H9 (cell line): ENCODE measurements at regions not wholly inside any gene's neighbourhood (a gene's known extent, or its start where the extent isn't known, plus 50 kb on each side); places are given as distances from the start of the nearest gene placed in this dataset.

Source experiments
- DNase-seq: peaks from one replicate; pipeline ENCODE4 v3.0.0-alpha.2; 2017
- H2AFZ ChIP-seq: one replicate; pipeline ENCODE4 v1.6.1; 2013; ENCODE audit warnings: mild to moderate bottlenecking, low read length, control low read depth, moderate library complexity
- H2AK5ac ChIP-seq: 2 replicates; pipeline ENCODE4 v1.6.1; 2013; ENCODE audit warnings: low read length, control low read depth, mixed read lengths; ENCODE audit not compliant: insufficient read length
- H2BK120ac ChIP-seq: one replicate; pipeline ENCODE4 v1.6.1; 2013; ENCODE audit warnings: low read depth, mild to moderate bottlenecking, low read length, control low read depth, inconsistent platforms; ENCODE audit not compliant: poor library complexity, severe bottlenecking
- H2BK12ac ChIP-seq: 2 replicates; pipeline ENCODE4 v1.6.1; 2013; ENCODE audit warnings: low read length, control low read depth, mixed read lengths, low read depth; ENCODE audit not compliant: insufficient read length
- H2BK15ac ChIP-seq: 2 replicates; pipeline ENCODE4 v1.6.1; 2013; ENCODE audit warnings: low read depth, low read length, control low read depth
- H2BK20ac ChIP-seq: one replicate; pipeline ENCODE4 v1.6.1; 2013; ENCODE audit warnings: low read depth, mild to moderate bottlenecking, low read length, control low read depth, inconsistent platforms; ENCODE audit not compliant: poor library complexity, severe bottlenecking
- H2BK5ac ChIP-seq: 2 replicates; pipeline ENCODE4 v1.6.1; 2013; ENCODE audit warnings: low read length, control low read depth, mixed read lengths; ENCODE audit not compliant: insufficient read length
- H3K14ac ChIP-seq: 2 replicates; pipeline ENCODE4 v1.6.1; 2013; ENCODE audit warnings: low read length, control low read depth; ENCODE audit not compliant: insufficient read depth
- H3K18ac ChIP-seq: 2 replicates; pipeline ENCODE4 v1.6.1; 2013; ENCODE audit warnings: low read depth, mild to moderate bottlenecking, mixed read lengths, low read length, control low read depth; ENCODE audit not compliant: insufficient read length
- H3K23ac ChIP-seq: 2 replicates; pipeline ENCODE4 v1.6.1; 2013; ENCODE audit warnings: low read length, control low read depth, mixed read lengths, low read depth; ENCODE audit not compliant: insufficient read length
- H3K23me2 ChIP-seq: 2 replicates; pipeline ENCODE4 v1.6.1; 2013; ENCODE audit warnings: low read depth, mild to moderate bottlenecking, mixed read lengths, low read length, control low read depth; ENCODE audit not compliant: insufficient read length, poor library complexity, severe bottlenecking
- H3K27ac ChIP-seq: 2 replicates; pipeline ENCODE4 v1.5.1; 2013; ENCODE audit warnings: low read length, control low read depth, mixed read lengths, low read depth; ENCODE audit not compliant: insufficient read length
- H3K27me3 ChIP-seq: 2 replicates; pipeline ENCODE4 v1.6.1; 2013; ENCODE audit warnings: low read length, control low read depth, inconsistent platforms; ENCODE audit not compliant: insufficient read depth
- H3K4ac ChIP-seq: 2 replicates; pipeline ENCODE4 v1.6.1; 2013; ENCODE audit warnings: low read depth, mild to moderate bottlenecking, control low read depth, inconsistent platforms, low read length, moderate library complexity
- H3K4me1 ChIP-seq: 2 replicates; pipeline ENCODE4 v1.6.1; 2013; ENCODE audit warnings: low read length, control low read depth, inconsistent platforms; ENCODE audit not compliant: insufficient read depth
- H3K4me2 ChIP-seq: 2 replicates; pipeline ENCODE4 v1.6.1; 2013; ENCODE audit warnings: low read length, control low read depth, mixed read lengths; ENCODE audit not compliant: insufficient read length, insufficient read depth
- H3K56ac ChIP-seq: 2 replicates; pipeline ENCODE4 v1.6.1; 2013; ENCODE audit warnings: low read depth, mild to moderate bottlenecking, mixed read lengths, low read length, control low read depth; ENCODE audit not compliant: insufficient read length
- H3K79me1 ChIP-seq: 2 replicates; pipeline ENCODE4 v1.6.1; 2013; ENCODE audit warnings: low read depth, mild to moderate bottlenecking, moderate library complexity, low read length, control low read depth, inconsistent platforms; ENCODE audit not compliant: insufficient read depth, poor library complexity, severe bottlenecking
- H3K79me2 ChIP-seq: 2 replicates; pipeline ENCODE4 v1.6.1; 2013; ENCODE audit warnings: low read length, control low read depth, inconsistent platforms; ENCODE audit not compliant: insufficient read depth
- H3K9ac ChIP-seq: 2 replicates; pipeline ENCODE4 v1.6.1; 2013; ENCODE audit warnings: low read length, control low read depth, mixed read lengths; ENCODE audit not compliant: insufficient read length; ENCODE audit errors: extremely low read depth
- H3K9me3 ChIP-seq: one replicate; pipeline ENCODE4 v1.6.1; 2013; ENCODE audit warnings: low read depth, low read length, inconsistent platforms; ENCODE audit not compliant: control insufficient read depth
- H3T11ph ChIP-seq: one replicate; pipeline ENCODE4 v1.6.1; 2013; ENCODE audit warnings: mild to moderate bottlenecking, low read length, control low read depth, inconsistent platforms
- H4K20me1 ChIP-seq: one replicate; pipeline ENCODE4 v1.6.1; 2013; ENCODE audit not compliant: control insufficient read depth, insufficient read length, insufficient read depth
- H4K5ac ChIP-seq: 2 replicates; pipeline ENCODE4 v1.6.1; 2013; ENCODE audit warnings: low read depth, mild to moderate bottlenecking, mixed read lengths, low read length, control low read depth; ENCODE audit not compliant: insufficient read length
- H4K8ac ChIP-seq: replicated peaks from 2 replicates; pipeline ENCODE4 v1.6.1; 2013; ENCODE audit warnings: low read length, control low read depth, mixed read lengths, low read depth; ENCODE audit not compliant: insufficient read length
- H4K91ac ChIP-seq: 2 replicates; pipeline ENCODE4 v1.6.1; 2013; ENCODE audit warnings: low read depth, mild to moderate bottlenecking, moderate library complexity, mixed read lengths, low read length, control low read depth; ENCODE audit not compliant: insufficient read length
- H3K27ac Mint-ChIP-seq, 3 experiments: 2 replicates in 2 of 3; 3 replicates in 1 of 3; pipeline ENCODE4 v1.8.0; 2020 to 2021; ENCODE audit warnings: mixed read lengths in 3 of 3, mild to moderate bottlenecking in 1 of 3, moderate library complexity in 1 of 3
- H3K27me3 Mint-ChIP-seq: 2 replicates; pipeline ENCODE4 v1.8.0; 2021; ENCODE audit warnings: low read depth, mild to moderate bottlenecking, moderate library complexity, mixed read lengths
- H3K36me3 Mint-ChIP-seq, 3 experiments: 2 replicates in 2 of 3; 3 replicates in 1 of 3; pipeline ENCODE4 v1.8.0; 2020 to 2021; ENCODE audit warnings: low read depth in 3 of 3, mixed read lengths in 3 of 3; ENCODE audit not compliant: insufficient read depth in 1 of 3
- H3K4me1 Mint-ChIP-seq, 2 experiments: 2 replicates each; pipeline ENCODE4 v1.8.0; 2020; ENCODE audit warnings: mixed read lengths in 2 of 2
- H3K4me3 Mint-ChIP-seq, 2 experiments: 2 replicates in 1 of 2; 3 replicates in 1 of 2; pipeline ENCODE4 v1.8.0; 2020 to 2021; ENCODE audit warnings: mild to moderate bottlenecking in 2 of 2, mixed read lengths in 2 of 2, moderate library complexity in 1 of 2
- H3K9me3 Mint-ChIP-seq, 2 experiments: 2 replicates in 1 of 2; 3 replicates in 1 of 2; pipeline ENCODE4 v1.8.0; 2020; ENCODE audit warnings: mild to moderate bottlenecking in 2 of 2, mixed read lengths in 2 of 2, moderate library complexity in 1 of 2
- WGBS: extraction: QIAGEN DNeasy Blood & Tissue Kit; methylation state at CpG from one replicate; pipeline ENCODE4 v1.1.7; 2013; ENCODE audit warnings: missing lambda C conversion rate, low lambda C conversion rate, mixed read lengths; ENCODE audit not compliant: insufficient read length; ENCODE audit errors: extremely low coverage; 5-methylcytosine and 5-hydroxymethylcytosine counted together
- TF ChIP-seq, protein P1 (sequence below): fragments of 200-600 bp; sonication (generic); conservative IDR thresholded peaks from 3 replicates; pipeline ENCODE4 v1.8.0; 2021; ENCODE audit warnings: antibody characterized with exemption, mild to moderate bottlenecking

DNA sequence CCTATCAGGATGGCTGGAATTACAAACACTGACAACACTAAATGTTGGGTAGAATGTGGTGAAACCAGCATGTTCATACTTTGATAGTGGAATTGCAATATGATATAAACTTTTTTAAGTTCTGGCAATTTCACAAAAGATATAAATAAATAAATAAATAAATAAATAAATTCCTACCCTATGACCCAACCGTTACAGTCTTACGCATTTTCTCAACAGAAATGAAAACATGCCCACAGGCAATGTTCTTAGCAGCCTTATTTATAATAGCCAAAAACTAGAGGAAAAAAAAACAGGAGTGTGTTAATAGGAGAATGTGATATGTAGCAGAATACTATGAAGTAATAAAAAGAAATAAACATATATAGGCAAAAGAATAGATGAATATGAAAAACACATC lies 318.9 kb downstream of the IPMK start:
- Histone ChIP-seq H2BK120ac (no peak overlapping the region), H3K4me2 (no peak overlapping the region), H3K4me1 (no peaks in the 10 kb centered on the region), H4K5ac (no peak overlapping the region), H2BK12ac (no peak overlapping the region), H3K79me2 (no peaks in the 10 kb centered on the region), H2BK15ac (no peak overlapping the region), H3K9ac (no peak overlapping the region), H4K8ac (no peak overlapping the region), H4K20me1 (no peaks in the 10 kb centered on the region), H3K56ac (no peak overlapping the region), H3K23ac (no peak overlapping the region), H3K79me1 (no peaks in the 10 kb centered on the region), H3K18ac (no peak overlapping the region), H3T11ph (no peak overlapping the region), H4K91ac (no peak overlapping the region), H2AK5ac (no peak overlapping the region), H2BK20ac (no peak overlapping the region), H3K23me2 (no peaks in the 10 kb centered on the region), H2BK5ac (no peak overlapping the region), H3K27ac (no peak overlapping the region), H3K4ac (no peak overlapping the region), H3K27me3 (no peaks in the 10 kb centered on the region), H3K9me3 (no peaks in the 10 kb centered on the region), H3K14ac (no peak overlapping the region), H2AFZ (no peak overlapping the region)
- H3K27ac Mint-ChIP-seq = no peak overlapping the region
- TF ChIP-seq, protein P1, sequence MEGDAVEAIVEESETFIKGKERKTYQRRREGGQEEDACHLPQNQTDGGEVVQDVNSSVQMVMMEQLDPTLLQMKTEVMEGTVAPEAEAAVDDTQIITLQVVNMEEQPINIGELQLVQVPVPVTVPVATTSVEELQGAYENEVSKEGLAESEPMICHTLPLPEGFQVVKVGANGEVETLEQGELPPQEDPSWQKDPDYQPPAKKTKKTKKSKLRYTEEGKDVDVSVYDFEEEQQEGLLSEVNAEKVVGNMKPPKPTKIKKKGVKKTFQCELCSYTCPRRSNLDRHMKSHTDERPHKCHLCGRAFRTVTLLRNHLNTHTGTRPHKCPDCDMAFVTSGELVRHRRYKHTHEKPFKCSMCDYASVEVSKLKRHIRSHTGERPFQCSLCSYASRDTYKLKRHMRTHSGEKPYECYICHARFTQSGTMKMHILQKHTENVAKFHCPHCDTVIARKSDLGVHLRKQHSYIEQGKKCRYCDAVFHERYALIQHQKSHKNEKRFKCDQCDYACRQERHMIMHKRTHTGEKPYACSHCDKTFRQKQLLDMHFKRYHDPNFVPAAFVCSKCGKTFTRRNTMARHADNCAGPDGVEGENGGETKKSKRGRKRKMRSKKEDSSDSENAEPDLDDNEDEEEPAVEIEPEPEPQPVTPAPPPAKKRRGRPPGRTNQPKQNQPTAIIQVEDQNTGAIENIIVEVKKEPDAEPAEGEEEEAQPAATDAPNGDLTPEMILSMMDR = no peak
- peaks cover 3 to 4% of the 10 kb centered on the region in 2 experiments; a peak in 2 of 5 replicates for H3K9me3 Mint-ChIP-seq
- H3K27me3 Mint-ChIP-seq = no peaks in the 10 kb centered on the region
- no peak for DNase-seq
- WGBS = no CpG with 5 or more reads among the region's 2 CpGs
- no peak overlapping the region for H3K4me3 Mint-ChIP-seq
- H3K4me1 Mint-ChIP-seq = peaks cover 16 to 25% of the 10 kb centered on the region in 2 experiments
- peaks cover 2 to 14% (median 4%) of the 10 kb centered on the region in 3 experiments; a peak in 5 of 7 replicates for H3K36me3 Mint-ChIP-seq
